Spinal cord (tissue), 9 donors: ENCODE measurements at regions not wholly inside any gene's neighbourhood (a gene's known extent, or its start where the extent isn't known, plus 50 kb on each side); places are given as distances from the start of the nearest gene placed in this dataset.

Experiments
- DNase-seq, 6 donors: peaks; one replicate each; pipeline versions ENCODE4 v3.0.0 to v3.0.0-alpha.2; 2013 to 2015; ENCODE audit warnings: low spot score in 6 of 6, low read depth in 4 of 6
- H3K27ac ChIP-seq: one replicate; pipeline ENCODE4 v1.5.1; 2013; ENCODE audit warnings: low read depth, low read length, control low read depth
- H3K27me3 ChIP-seq: one replicate; pipeline ENCODE4 v1.6.1; 2013; ENCODE audit warnings: low read length; ENCODE audit not compliant: control insufficient read depth, insufficient read depth
- H3K36me3 ChIP-seq: one replicate; pipeline ENCODE4 v1.6.1; 2013; ENCODE audit warnings: low read length; ENCODE audit not compliant: control insufficient read depth, insufficient read depth
- H3K4me1 ChIP-seq: one replicate; pipeline ENCODE4 v1.6.1; 2013; ENCODE audit warnings: low read length; ENCODE audit not compliant: control insufficient read depth, insufficient read depth
- H3K4me3 ChIP-seq: one replicate; pipeline ENCODE4 v1.5.1; 2013; ENCODE audit warnings: low read depth, low read length, control low read depth
- H3K9me3 ChIP-seq: one replicate; pipeline ENCODE4 v1.6.1; 2013; ENCODE audit warnings: low read length; ENCODE audit not compliant: control insufficient read depth, insufficient read depth
- WGBS: methylation state at CpG from one replicate; pipeline ENCODE4 v1.1.5; 2013; ENCODE audit warnings: missing lambda C conversion rate; ENCODE audit not compliant: insufficient coverage; 5-methylcytosine and 5-hydroxymethylcytosine counted together
- donor health status: healthy.

DNA sequence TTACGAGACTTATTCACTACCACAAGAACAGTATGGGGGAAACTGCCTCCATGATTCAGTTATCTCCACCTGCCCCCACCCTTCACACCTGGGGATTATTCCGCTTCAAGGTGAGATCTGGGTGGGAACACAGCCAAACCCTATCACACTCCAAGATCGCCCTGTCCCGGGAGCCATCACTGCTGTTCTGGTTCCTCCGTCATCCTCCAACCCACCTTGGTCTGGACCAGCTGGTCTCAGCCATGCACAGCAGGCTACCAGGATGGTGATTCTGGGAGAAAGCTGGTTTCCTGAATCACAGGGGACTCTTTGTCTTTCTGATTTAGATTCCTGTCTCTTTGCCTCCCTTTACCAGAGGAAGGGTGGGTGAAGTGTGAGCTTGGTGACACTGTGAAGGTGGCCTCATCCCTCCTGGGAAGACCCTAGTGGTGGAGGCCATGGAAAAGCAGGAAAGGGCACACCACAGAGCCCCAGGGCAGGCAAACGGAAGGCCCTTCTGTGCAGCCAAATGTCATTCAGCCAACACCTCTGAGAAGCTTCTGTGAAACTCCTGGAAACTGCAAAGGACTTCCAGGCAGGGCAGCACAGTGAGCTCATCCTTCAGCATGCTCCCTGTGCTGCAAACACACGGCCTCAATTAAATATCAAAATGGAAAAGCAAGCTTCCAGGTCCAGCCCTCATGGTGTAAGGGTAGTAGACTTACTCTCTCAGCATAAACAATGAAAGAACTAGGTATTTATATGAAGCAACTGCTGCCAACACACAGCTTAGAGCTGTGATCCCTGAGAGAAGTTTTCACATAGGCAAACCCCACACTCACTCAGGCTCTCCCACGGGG lies 169.8 kb downstream of the ANKRD60 start:
- no peak for DNase-seq
- Histone ChIP-seq H3K27me3 (no peaks in the 10 kb centered on the region), H3K4me1 (peaks cover 12% of the 10 kb centered on the region), H3K4me3 (no peak overlapping the region), H3K9me3 (peaks cover 2% of the 10 kb centered on the region), H3K36me3 (no peaks in the 10 kb centered on the region), H3K27ac (peak overlapping the region; percentile 6)
- WGBS, result 88% methylated on average over 6 of the region's 8 CpGs

DNA sequence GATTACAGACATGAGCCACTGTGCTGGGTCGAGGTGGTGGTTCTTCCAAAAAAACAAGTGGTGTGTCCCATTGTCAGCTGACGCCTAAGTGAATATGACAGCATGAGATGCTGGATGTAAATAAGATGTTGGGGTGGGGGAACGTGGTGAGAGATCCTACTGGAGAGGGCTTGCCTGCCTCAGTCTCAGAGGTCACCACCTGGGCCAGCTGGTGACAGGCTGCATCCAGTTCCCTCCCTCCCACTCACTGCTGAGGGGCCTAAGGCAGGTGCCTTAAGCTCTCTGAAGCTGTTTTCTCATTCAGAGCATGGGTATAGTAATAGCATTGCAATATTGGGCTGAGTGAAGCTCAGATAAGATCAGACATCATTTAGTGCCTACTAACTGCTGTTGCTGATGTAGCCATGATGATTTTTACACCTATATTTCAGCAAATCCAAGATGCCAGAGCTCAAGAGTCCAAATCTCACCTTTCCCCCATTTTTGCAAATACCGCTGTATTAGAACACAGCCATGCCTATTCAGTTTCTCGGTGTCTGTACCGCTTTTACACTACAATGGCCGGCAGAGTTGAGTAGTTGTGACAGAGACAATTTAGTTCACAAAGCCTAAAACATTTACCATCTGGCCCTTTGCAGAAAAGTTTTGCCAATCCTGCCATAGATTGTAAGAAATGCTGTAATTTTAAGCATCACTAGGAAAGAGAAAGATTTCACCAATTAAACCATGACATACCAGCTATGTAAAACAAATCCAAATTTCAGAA lies 171.3 kb downstream of the ANKRD60 start:
- H3K4me1 ChIP-seq, result peaks cover 12% of the 10 kb centered on the region
- no peaks in the 10 kb centered on the region for H3K36me3 ChIP-seq
- no peak overlapping the region for H3K27ac ChIP-seq
- 88% methylated on average over 3 of the region's 7 CpGs for WGBS
- no peak overlapping the region for H3K4me3 ChIP-seq
- H3K27me3 ChIP-seq, result no peaks in the 10 kb centered on the region
- DNase-seq, result no peak
- H3K9me3 ChIP-seq, result no peaks in the 10 kb centered on the region

DNA sequence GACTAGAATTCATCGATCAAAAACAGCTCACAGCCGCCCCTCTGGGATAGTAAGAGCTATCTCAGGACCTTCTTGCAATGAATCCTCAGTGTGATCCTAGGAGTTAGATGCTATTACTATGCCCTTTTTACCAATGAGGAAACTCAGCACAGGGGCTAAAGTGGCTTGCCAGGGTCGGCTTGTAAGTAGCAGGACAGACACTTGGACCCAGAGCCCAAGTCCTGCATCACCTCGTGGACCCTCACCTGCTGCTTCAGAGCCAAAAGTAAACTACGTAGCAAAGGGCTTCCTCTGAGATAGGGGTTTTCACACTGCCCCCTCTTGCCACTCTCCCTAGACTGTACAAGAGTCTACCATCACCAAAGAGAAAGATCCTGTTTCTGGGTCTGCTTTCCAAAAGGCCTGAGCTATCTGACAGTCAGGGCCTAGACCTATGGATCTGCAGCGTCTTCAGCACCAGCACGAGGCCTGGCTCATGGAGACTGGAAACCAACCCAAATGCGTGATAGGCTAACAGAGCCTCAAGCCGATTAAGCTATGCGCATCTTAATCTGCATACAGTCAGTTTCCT lies 172.3 kb downstream of the ANKRD60 start:
- peaks cover 12% of the 10 kb centered on the region for H3K4me1 ChIP-seq
- H3K27ac ChIP-seq, result no peak overlapping the region
- WGBS, result 93% methylated on average over 7 of the region's 10 CpGs
- H3K36me3 ChIP-seq, result no peaks in the 10 kb centered on the region
- no peak for DNase-seq
- H3K9me3 ChIP-seq, result no peaks in the 10 kb centered on the region
- H3K4me3 ChIP-seq, result no peak overlapping the region
- H3K27me3 ChIP-seq, result no peaks in the 10 kb centered on the region

DNA sequence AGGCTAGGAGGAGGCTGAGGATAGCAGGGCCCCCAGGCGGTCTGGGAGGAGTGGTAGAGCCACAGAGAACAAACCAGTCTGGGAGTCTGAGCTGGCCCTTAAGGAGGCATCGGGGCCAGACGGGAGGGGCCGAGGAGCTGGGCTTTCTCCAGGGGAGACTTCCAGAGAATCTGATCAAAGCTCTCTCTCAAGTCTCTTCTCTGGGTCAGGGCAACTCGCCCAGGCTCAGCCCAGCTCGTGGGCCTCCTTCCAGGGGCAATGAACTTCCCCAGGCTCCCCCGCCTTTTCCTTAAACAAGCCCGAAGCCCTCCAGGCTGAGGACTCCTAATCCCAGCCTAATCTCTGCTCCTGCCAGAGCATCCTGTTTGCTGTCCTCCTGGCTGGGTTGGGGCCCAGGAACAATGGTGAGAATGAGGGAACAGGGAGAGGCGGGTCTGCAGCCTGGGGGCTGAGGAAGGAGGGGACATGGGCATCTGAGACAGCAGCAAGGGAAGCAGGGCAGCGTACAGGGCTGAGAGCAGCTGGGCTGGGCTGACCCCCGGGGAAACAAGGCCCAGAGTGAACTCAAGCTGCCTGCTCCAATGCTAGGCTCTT lies 173.6 kb downstream of the ANKRD60 start:
- H3K27ac ChIP-seq, result peak overlapping the region; percentile 41
- WGBS, result 39% methylated on average over 10 of the region's 11 CpGs
- peaks cover 12% of the 10 kb centered on the region for H3K4me1 ChIP-seq
- peaks cover 1% of the 10 kb centered on the region for H3K9me3 ChIP-seq
- peak in 2 of 6 donors; percentile 35 to 81 for DNase-seq
- no peak overlapping the region for H3K4me3 ChIP-seq
- H3K36me3 ChIP-seq, result no peaks in the 10 kb centered on the region
- H3K27me3 ChIP-seq, result no peaks in the 10 kb centered on the region

DNA sequence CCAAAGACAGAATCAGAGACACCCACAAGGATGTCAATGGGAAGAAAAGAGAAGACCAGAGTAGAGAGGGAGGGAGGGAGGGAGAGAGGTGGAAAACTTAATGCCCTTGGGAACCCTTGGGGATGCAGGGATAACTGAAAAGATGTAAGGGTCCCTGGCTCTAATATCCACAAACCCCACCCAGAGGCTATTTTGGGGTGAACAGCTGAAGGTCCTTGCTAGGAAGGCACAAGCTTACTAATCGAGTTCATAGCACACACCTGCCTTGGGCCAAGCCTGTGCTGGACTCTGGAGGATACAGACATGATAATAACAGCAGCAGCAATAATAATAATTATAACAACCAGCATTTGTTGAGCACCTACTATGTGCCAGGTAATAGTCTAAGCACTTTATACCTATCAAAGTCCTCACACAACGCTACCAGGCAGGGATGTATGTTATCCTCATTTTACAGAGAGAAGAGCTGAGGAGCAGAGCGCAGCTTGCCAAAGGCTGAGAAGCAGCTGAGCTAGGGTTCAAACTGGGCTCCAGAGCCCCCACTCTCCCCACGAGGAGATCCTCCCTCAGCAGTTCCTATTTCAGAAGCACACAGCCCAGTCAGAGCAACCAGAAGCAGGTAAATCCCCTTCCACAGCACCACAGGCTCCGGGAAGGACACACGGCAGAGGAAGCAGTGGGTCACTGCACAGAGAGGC lies 174.2 kb downstream of the ANKRD60 start:
- 32% methylated on average over 2 of the region's 6 CpGs for WGBS
- H3K4me3 ChIP-seq, result no peak overlapping the region
- H3K9me3 ChIP-seq, result peaks cover 2% of the 10 kb centered on the region
- H3K4me1 ChIP-seq, result peaks cover 12% of the 10 kb centered on the region
- DNase-seq, result no peak
- H3K36me3 ChIP-seq, result no peaks in the 10 kb centered on the region
- H3K27ac ChIP-seq, result peak overlapping the region; percentile 41
- no peaks in the 10 kb centered on the region for H3K27me3 ChIP-seq

DNA sequence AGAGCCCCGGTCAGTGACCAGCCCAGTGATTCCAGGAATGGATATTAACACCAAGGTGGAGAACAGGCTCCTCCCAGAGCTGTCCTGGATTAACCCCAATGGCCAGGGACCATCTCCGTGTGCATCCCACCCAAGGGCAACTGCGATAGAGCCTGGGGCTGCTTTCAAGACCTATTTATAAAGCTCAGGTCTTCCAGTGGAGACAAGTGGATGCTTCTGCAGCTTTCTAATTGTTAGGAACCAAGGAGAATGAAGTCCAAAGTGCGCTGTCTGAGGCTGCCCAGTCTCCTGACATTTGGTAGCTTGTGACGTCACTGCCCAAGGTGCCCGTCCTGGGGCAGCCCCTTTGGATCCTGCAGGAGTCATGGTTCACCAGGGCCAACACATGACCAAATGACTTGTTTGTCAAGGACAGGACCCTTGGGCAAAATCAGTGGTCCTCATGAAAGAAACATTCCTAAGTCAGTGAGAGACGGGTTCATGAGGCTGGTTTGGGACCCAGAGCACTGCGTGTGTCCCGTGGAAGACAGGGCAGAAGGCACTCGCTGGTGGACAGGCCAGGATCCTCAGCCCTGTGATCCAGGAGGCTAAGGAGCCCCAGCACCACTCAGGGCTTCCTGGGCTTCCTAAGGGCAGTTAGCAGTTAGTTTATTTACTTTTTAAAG lies 174.9 kb downstream of the ANKRD60 start:
- Histone ChIP-seq H3K9me3 (peaks cover 2% of the 10 kb centered on the region), H3K27ac (no peak overlapping the region), H3K27me3 (no peaks in the 10 kb centered on the region), H3K4me3 (no peak overlapping the region), H3K36me3 (no peaks in the 10 kb centered on the region), H3K4me1 (peaks cover 12% of the 10 kb centered on the region)
- DNase-seq, result no peak
- 85% methylated on average over 8 of the region's 10 CpGs for WGBS

DNA sequence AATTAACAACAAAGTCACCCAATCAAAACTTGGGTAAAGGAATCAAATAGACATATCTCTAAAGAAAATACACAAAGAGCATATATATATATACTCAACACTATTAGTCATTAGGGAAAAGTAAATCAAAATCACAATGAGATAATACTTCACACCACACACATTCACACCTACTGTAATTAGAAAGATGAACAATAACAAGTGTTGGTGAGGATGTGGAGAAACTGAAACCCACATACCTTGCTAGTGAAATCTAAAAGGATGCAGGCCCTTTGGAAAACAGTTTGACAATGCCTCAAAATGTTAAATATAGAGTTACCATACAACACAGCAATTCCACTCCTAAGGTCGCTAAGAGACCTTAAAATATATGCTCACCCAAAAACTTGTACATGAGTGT lies 177.1 kb downstream of the ANKRD60 start:
- Histone ChIP-seq H3K36me3 (no peaks in the 10 kb centered on the region), H3K9me3 (peaks cover 2% of the 10 kb centered on the region), H3K4me3 (no peak overlapping the region), H3K4me1 (peaks cover 22% of the 10 kb centered on the region), H3K27ac (no peak overlapping the region), H3K27me3 (no peaks in the 10 kb centered on the region)
- DNase-seq, result no peak
- WGBS, result no CpG with 5 or more reads among the region's 1 CpG

DNA sequence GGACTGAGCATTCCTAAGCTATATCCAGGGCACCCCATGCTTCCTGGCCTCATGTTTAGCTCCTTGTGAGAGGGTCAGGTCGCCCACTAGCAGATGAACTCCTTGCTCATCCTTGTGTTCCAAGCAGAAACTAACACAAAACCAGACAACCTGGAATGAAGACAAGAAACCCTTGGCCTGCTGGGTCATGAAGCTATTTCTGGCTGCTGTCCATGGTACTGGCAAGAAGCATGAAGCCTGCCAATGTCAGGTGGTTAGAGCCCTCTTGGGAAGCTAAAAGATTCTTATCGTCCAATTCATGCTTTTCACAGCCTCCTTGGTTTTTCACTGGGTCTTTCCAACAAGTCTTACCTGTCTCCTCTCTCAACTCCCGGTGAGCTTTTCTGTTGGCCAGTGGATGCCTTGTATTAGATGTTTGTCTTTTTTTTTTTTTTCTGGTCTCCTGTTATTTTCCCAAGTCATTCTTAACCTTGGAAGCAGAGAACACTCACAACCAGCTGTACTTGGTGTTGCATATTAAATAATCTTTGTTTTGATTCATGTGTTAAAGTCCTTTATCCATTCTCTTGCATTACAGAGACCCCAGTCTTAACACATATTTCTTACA lies 180.3 kb downstream of the ANKRD60 start:
- Histone ChIP-seq H3K4me3 (no peak overlapping the region), H3K9me3 (peaks cover 2% of the 10 kb centered on the region), H3K36me3 (no peaks in the 10 kb centered on the region), H3K27ac (no peak overlapping the region), H3K27me3 (no peaks in the 10 kb centered on the region), H3K4me1 (peaks cover 30% of the 10 kb centered on the region)
- no CpG with 5 or more reads among the region's 3 CpGs for WGBS
- DNase-seq, result peak in 3 of 6 donors; percentile 37 to 79 (median 53)
